22Rv1 (cell line): ENCODE measurements at regions not wholly inside any gene's neighbourhood (a gene's known extent, or its start where the extent isn't known, plus 50 kb on each side); places are given as distances from the start of the nearest gene placed in this dataset.

Experiments used
- CTCF ChIP-seq: fragments of 450-650 bp; IDR thresholded peaks from 2 replicates; pipeline ENCODE4 v1.5.1; 2017; ENCODE audit warnings: mild to moderate bottlenecking
- ZFX ChIP-seq: fragments of 450-650 bp; IDR thresholded peaks from 2 replicates; pipeline ENCODE4 v1.6.1; 2017; ENCODE audit warnings: antibody characterized with exemption, borderline replicate concordance

- TF ChIP-seq CTCF = no peak
- TF ChIP-seq ZFX = no peak
Observed at GRCh38 chr1:112057736-112058135, 68.3 kb upstream of the KCND3 start.
